ENCODE measurements at regions not wholly inside any gene's neighbourhood (a gene's known extent, or its start where the extent isn't known, plus 50 kb on each side); places are given as distances from the start of the nearest gene placed in this dataset.
"Not testable (repeated sequence)": the region's sequence is repeated elsewhere in the genome, so short reads cannot be mapped to it uniquely, and the experiment has no call there.

- DNase-seq (ENCODE audit: low spot score), result no peak
These were observed 1416.0 kb downstream of the EFNA5 start for GRCh38 chr5:106254784-106255183.

- DNase-seq (ENCODE audit: low spot score), result not testable (repeated sequence)
These were observed 1424.5 kb downstream of the EFNA5 start for GRCh38 chr5:106246044-106246745.

GRCh38 chr5:106241409-106241808 lies 1429.3 kb downstream of the EFNA5 start:
- DNase-seq (ENCODE audit: low spot score), result no peak

GRCh38 chr5:106205916-106206571 lies 1464.7 kb downstream of the EFNA5 start:
- DNase-seq (ENCODE audit: low spot score), result no peak

GRCh38 chr5:106202035-106202434 lies 1468.7 kb downstream of the EFNA5 start:
- no peak for DNase-seq (ENCODE audit: low spot score)

- no peak for DNase-seq (ENCODE audit: low spot score)
These were observed 1469.8 kb downstream of the EFNA5 start for GRCh38 chr5:106200971-106201370.

GRCh38 chr5:106195679-106196474 lies 1474.9 kb downstream of the EFNA5 start:
- DNase-seq (ENCODE audit: low spot score), result no peak

GRCh38 chr5:106189121-106189809 lies 1481.5 kb downstream of the EFNA5 start:
- DNase-seq (ENCODE audit: low spot score), result no peak

- no peak for DNase-seq (ENCODE audit: low spot score)
These were observed 1485.1 kb downstream of the EFNA5 start for GRCh38 chr5:106185661-106186081.

- no peak for DNase-seq (ENCODE audit: low spot score)
These were observed 1495.8 kb downstream of the EFNA5 start for GRCh38 chr5:106174903-106175302.

- DNase-seq (ENCODE audit: low spot score), result no peak
These were observed 1497.8 kb downstream of the EFNA5 start for GRCh38 chr5:106172681-106173532.

GRCh38 chr5:106171708-106172107 lies 1499.0 kb downstream of the EFNA5 start:
- no peak for DNase-seq (ENCODE audit: low spot score)

GRCh38 chr5:106171132-106171531 lies 1499.6 kb downstream of the EFNA5 start:
- DNase-seq (ENCODE audit: low spot score), result no peak

- no peak for DNase-seq (ENCODE audit: low spot score)
These were observed 1503.0 kb downstream of the EFNA5 start for GRCh38 chr5:106167766-106168165.

- no peak for DNase-seq (ENCODE audit: low spot score)
These were observed 1507.5 kb downstream of the EFNA5 start for GRCh38 chr5:106163233-106163632.

GRCh38 chr5:106159616-106160015 lies 1511.1 kb downstream of the EFNA5 start:
- no peak for DNase-seq (ENCODE audit: low spot score)

- no peak for DNase-seq (ENCODE audit: low spot score)
These were observed 1516.4 kb downstream of the EFNA5 start for GRCh38 chr5:106154280-106154716.

GRCh38 chr5:106152569-106152968 lies 1518.2 kb downstream of the EFNA5 start:
- no peak for DNase-seq (ENCODE audit: low spot score)

GRCh38 chr5:106142116-106142515 lies 1528.6 kb downstream of the EFNA5 start:
- DNase-seq (ENCODE audit: low spot score), result no peak

- no peak for DNase-seq (ENCODE audit: low spot score)
These were observed 1530.6 kb downstream of the EFNA5 start for GRCh38 chr5:106140101-106140500.

GRCh38 chr5:106136061-106136460 lies 1534.7 kb downstream of the EFNA5 start:
- DNase-seq (ENCODE audit: low spot score), result no peak
